ENCODE measurements at regions not wholly inside any gene's neighbourhood (a gene's known extent, or its start where the extent isn't known, plus 50 kb on each side); places are given as distances from the start of the nearest gene placed in this dataset.

DNA sequence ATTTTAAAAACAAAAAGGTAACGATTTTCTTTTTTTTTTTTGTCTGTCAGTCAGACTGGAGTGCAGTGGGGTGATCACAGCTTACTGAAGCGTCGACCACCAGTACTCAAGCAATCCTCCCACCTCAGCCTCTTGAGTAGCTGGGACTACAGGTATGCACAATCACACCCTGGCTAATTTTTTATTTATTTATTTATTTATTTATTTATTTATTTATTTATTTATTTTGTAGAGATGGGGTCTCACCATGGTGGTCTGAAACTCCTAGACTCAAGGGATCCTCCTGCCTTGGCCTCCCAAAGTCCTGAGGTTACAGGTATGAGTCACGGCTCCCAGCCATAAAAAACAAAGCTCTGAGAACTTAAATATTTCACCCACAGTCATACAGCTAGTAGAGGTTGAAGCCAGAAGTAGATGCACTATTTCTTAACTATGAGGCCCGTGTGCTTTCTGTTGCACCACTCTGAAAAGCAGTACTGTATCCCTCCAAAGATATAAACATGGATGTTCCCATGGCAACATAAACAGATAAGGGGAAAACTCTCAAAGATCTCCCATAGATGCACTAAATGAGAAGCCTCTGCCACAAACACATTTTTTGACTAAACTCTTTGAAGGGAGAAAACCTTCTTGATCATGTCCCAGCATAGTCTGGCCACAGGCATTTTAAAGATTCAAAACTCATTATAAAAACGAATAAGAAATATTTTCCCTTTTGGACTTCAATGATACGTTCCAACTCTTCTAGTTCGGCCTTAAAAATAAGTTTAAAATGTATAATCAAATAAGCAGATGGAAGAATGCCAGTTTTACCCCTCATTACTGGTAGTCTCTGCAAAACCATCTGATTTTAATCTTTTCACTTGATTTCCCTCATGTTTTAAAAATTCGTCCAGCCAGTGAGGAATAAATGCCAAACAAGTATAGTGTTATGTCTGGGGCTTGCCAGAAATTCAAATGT lies 162.3 kb upstream of the ARHGEF26 start:
- no peaks in the 10 kb centered on the region for H3K4me1 ChIP-seq (ENCODE audit: insufficient read depth, low read length)
- 91% methylated on average over 8 of the region's 9 CpGs for WGBS
- H3K4me3 ChIP-seq (ENCODE audit: low read length) = no peak overlapping the region

GRCh38 chr3:153960458-153961074 lies 160.6 kb upstream of the ARHGEF26 start:
- Histone ChIP-seq H3K4me3 (ENCODE audit: low read length) (no peak overlapping the region), H3K27me3 (ENCODE audit: insufficient read depth, low read length) (no peaks in the 10 kb centered on the region), H3K36me3 (ENCODE audit: insufficient read depth, low read length) (no peaks in the 10 kb centered on the region), H3K4me1 (ENCODE audit: insufficient read depth, low read length) (no peaks in the 10 kb centered on the region), H3K27ac (ENCODE audit: low read depth, low read length) (no peak overlapping the region), H3K9ac (ENCODE audit: low read depth, low read length) (no peak overlapping the region), H3K9me3 (ENCODE audit: insufficient read depth, low read depth, low read length) (no peaks in the 10 kb centered on the region)
- 85% methylated on average over 3 of the region's 3 CpGs for WGBS

More for the DNA sequence above, 162.3 kb upstream of the ARHGEF26 start:
- no peaks in the 10 kb centered on the region for H3K36me3 ChIP-seq (ENCODE audit: insufficient read depth, low read length)
- H3K9ac ChIP-seq (ENCODE audit: low read depth, low read length) = no peak overlapping the region
- no peak overlapping the region for H3K27ac ChIP-seq (ENCODE audit: low read depth, low read length)
- H3K27me3 ChIP-seq (ENCODE audit: insufficient read depth, low read length) = no peaks in the 10 kb centered on the region
- no peaks in the 10 kb centered on the region for H3K9me3 ChIP-seq (ENCODE audit: insufficient read depth, low read depth, low read length)

DNA sequence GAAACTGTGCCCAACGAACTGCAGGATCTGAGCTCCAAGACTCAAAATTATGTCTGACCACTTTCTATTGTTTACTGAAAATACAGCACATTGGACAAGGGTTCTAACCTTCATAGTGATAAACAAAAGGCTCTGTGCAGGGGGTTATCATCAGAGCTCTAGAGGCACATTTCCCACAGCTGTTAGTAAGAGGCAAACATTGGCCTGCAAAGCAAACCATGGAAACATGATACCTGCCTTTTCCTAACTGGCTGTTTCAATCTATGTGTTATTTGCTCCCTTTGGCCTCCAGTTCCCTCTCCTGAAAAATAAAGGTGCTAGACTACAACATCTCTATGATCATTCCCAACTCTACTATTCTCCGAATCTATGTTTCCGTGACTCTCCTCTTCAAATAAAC lies 159.7 kb upstream of the ARHGEF26 start:
- no peak overlapping the region for H3K4me3 ChIP-seq (ENCODE audit: low read length)
- H3K27me3 ChIP-seq (ENCODE audit: insufficient read depth, low read length) = no peaks in the 10 kb centered on the region
- no peaks in the 10 kb centered on the region for H3K36me3 ChIP-seq (ENCODE audit: insufficient read depth, low read length)
- H3K4me1 ChIP-seq (ENCODE audit: insufficient read depth, low read length) = no peaks in the 10 kb centered on the region
- H3K9me3 ChIP-seq (ENCODE audit: insufficient read depth, low read depth, low read length) = no peaks in the 10 kb centered on the region
- H3K27ac ChIP-seq (ENCODE audit: low read depth, low read length) = no peak overlapping the region
- H3K9ac ChIP-seq (ENCODE audit: low read depth, low read length) = no peak overlapping the region
- 86% methylated on average over 3 of the region's 3 CpGs for WGBS

- 0% methylated on average over 1 of the region's 2 CpGs for WGBS
Observed at GRCh38 chr3:153963012-153963411, 158.2 kb upstream of the ARHGEF26 start.

DNA sequence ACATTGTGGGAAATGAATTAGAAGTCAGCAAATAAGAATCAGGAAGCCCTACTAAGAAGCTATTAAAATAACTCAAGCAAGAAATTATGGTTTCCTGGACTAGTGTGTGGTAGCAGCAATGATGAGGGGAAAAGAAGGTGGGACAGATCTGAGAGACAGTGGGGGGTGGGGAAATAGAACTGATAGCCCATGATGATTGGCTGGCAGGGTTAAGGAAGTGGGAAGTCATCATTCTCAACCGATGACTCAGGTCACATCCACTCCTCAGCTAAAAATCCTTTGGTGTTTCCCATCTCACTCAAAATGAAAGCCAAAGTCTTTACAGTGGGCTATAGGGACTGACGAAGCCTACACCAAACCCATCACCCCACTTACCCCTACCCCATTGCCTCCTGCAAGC lies 153.9 kb upstream of the ARHGEF26 start:
- H3K27ac ChIP-seq (ENCODE audit: low read depth, low read length) = no peak overlapping the region
- 89% methylated on average over 2 of the region's 2 CpGs for WGBS

More at GRCh38 chr3:153963012-153963411, 158.2 kb upstream of the ARHGEF26 start:
- Histone ChIP-seq H3K4me3 (ENCODE audit: low read length) (no peak overlapping the region), H3K9ac (ENCODE audit: low read depth, low read length) (no peak overlapping the region), H3K4me1 (ENCODE audit: insufficient read depth, low read length) (no peaks in the 10 kb centered on the region), H3K27ac (ENCODE audit: low read depth, low read length) (no peak overlapping the region), H3K36me3 (ENCODE audit: insufficient read depth, low read length) (no peaks in the 10 kb centered on the region), H3K27me3 (ENCODE audit: insufficient read depth, low read length) (no peaks in the 10 kb centered on the region), H3K9me3 (ENCODE audit: insufficient read depth, low read depth, low read length) (no peaks in the 10 kb centered on the region)

GRCh38 chr3:153970047-153970446 lies 151.1 kb upstream of the ARHGEF26 start:
- H3K27me3 ChIP-seq (ENCODE audit: insufficient read depth, low read length) = no peaks in the 10 kb centered on the region

More for the DNA sequence above, 153.9 kb upstream of the ARHGEF26 start:
- Histone ChIP-seq H3K9ac (ENCODE audit: low read depth, low read length) (no peak overlapping the region), H3K27me3 (ENCODE audit: insufficient read depth, low read length) (no peaks in the 10 kb centered on the region), H3K4me1 (ENCODE audit: insufficient read depth, low read length) (no peaks in the 10 kb centered on the region), H3K4me3 (ENCODE audit: low read length) (no peak overlapping the region), H3K9me3 (ENCODE audit: insufficient read depth, low read depth, low read length) (no peaks in the 10 kb centered on the region), H3K36me3 (ENCODE audit: insufficient read depth, low read length) (no peaks in the 10 kb centered on the region)

DNA sequence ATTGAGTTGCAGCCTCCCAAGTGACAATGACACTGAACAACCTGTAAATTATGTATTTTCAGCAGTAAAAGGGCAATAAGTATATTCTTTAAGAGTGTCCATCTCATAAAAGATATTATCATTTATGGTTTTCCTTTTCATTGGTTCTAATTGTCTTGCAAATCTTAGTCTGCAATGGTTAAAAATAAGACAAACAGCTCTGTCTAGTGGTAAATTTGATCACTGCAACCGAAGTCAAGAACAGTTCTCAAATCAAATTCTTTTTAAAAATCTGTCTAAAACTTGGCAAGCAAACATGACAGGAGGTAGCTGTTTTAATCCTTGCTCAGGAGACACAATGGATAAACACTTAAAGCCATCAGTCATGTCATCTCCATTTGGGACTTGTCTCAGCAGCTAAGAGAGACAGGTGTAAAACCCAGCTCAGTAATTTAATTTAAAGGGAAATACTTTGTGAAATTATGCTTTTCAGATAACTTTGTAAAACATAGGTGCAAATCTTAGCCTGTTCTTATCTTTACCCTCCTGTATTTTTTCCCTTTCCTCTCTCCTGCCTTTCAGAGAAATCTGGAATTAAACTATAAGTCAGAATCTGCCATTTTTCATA lies 150.3 kb upstream of the ARHGEF26 start:
- H3K36me3 ChIP-seq (ENCODE audit: insufficient read depth, low read length) = no peaks in the 10 kb centered on the region
- no peak overlapping the region for H3K4me3 ChIP-seq (ENCODE audit: low read length)
- no peaks in the 10 kb centered on the region for H3K27me3 ChIP-seq (ENCODE audit: insufficient read depth, low read length)
- H3K4me1 ChIP-seq (ENCODE audit: insufficient read depth, low read length) = no peaks in the 10 kb centered on the region
- no peak overlapping the region for H3K9ac ChIP-seq (ENCODE audit: low read depth, low read length)
- H3K9me3 ChIP-seq (ENCODE audit: insufficient read depth, low read depth, low read length) = no peaks in the 10 kb centered on the region
- WGBS = 70% methylated on average over 1 of the region's 1 CpG
- no peak overlapping the region for H3K27ac ChIP-seq (ENCODE audit: low read depth, low read length)

More at GRCh38 chr3:153970047-153970446, 151.1 kb upstream of the ARHGEF26 start:
- H3K36me3 ChIP-seq (ENCODE audit: insufficient read depth, low read length) = no peaks in the 10 kb centered on the region
- no peak overlapping the region for H3K4me3 ChIP-seq (ENCODE audit: low read length)
- no peak overlapping the region for H3K27ac ChIP-seq (ENCODE audit: low read depth, low read length)
- H3K4me1 ChIP-seq (ENCODE audit: insufficient read depth, low read length) = no peaks in the 10 kb centered on the region
- no peak overlapping the region for H3K9ac ChIP-seq (ENCODE audit: low read depth, low read length)
- no peaks in the 10 kb centered on the region for H3K9me3 ChIP-seq (ENCODE audit: insufficient read depth, low read depth, low read length)

GRCh38 chr3:153972862-153973261 lies 148.3 kb upstream of the ARHGEF26 start:
- Histone ChIP-seq H3K27me3 (ENCODE audit: insufficient read depth, low read length) (no peaks in the 10 kb centered on the region), H3K27ac (ENCODE audit: low read depth, low read length) (no peak overlapping the region), H3K4me1 (ENCODE audit: insufficient read depth, low read length) (no peaks in the 10 kb centered on the region), H3K9me3 (ENCODE audit: insufficient read depth, low read depth, low read length) (no peaks in the 10 kb centered on the region), H3K4me3 (ENCODE audit: low read length) (no peak overlapping the region), H3K36me3 (ENCODE audit: insufficient read depth, low read length) (no peaks in the 10 kb centered on the region), H3K9ac (ENCODE audit: low read depth, low read length) (no peak overlapping the region)
- 86% methylated on average over 1 of the region's 1 CpG for WGBS

- over 99% methylated on average over 3 of the region's 3 CpGs for WGBS
- no peak overlapping the region for H3K4me3 ChIP-seq (ENCODE audit: low read length)
- no peak overlapping the region for H3K27ac ChIP-seq (ENCODE audit: low read depth, low read length)
- H3K36me3 ChIP-seq (ENCODE audit: insufficient read depth, low read length) = no peaks in the 10 kb centered on the region
- no peaks in the 10 kb centered on the region for H3K4me1 ChIP-seq (ENCODE audit: insufficient read depth, low read length)
- H3K9ac ChIP-seq (ENCODE audit: low read depth, low read length) = no peak overlapping the region
- H3K9me3 ChIP-seq (ENCODE audit: insufficient read depth, low read depth, low read length) = no peaks in the 10 kb centered on the region
- H3K27me3 ChIP-seq (ENCODE audit: insufficient read depth, low read length) = no peaks in the 10 kb centered on the region
Observed at GRCh38 chr3:153973722-153974265, 147.4 kb upstream of the ARHGEF26 start.

GRCh38 chr3:153974614-153975013 lies 146.6 kb upstream of the ARHGEF26 start:
- no peak overlapping the region for H3K9ac ChIP-seq (ENCODE audit: low read depth, low read length)
- H3K4me3 ChIP-seq (ENCODE audit: low read length) = no peak overlapping the region
- no peaks in the 10 kb centered on the region for H3K9me3 ChIP-seq (ENCODE audit: insufficient read depth, low read depth, low read length)
- H3K4me1 ChIP-seq (ENCODE audit: insufficient read depth, low read length) = no peaks in the 10 kb centered on the region
- H3K36me3 ChIP-seq (ENCODE audit: insufficient read depth, low read length) = no peaks in the 10 kb centered on the region
- H3K27ac ChIP-seq (ENCODE audit: low read depth, low read length) = no peak overlapping the region
- no peaks in the 10 kb centered on the region for H3K27me3 ChIP-seq (ENCODE audit: insufficient read depth, low read length)

All from HUES64 (cell line).